Stomach (tissue), 4 donors: ENCODE measurements at regions not wholly inside any gene's neighbourhood (a gene's known extent, or its start where the extent isn't known, plus 50 kb on each side); places are given as distances from the start of the nearest gene placed in this dataset.

Experiments used
- POLR2AphosphoS5 ChIP-seq, 3 donors: sonication (generic); formaldehyde crosslinking; IDR thresholded peaks; one replicate each; pipeline ENCODE4 v1.6.1; 2016; ENCODE audit warnings: antibody characterized with exemption in 3 of 3
- TF ChIP-seq, protein P1 (sequence below), 7 experiments: fragments of 450-650 bp in 4 of 7; fragments of 200-600 bp in 3 of 7; sonication (generic) in 3 of 7; IDR thresholded peaks; one replicate each; pipeline ENCODE4 v1.5.1; 2016 to 2019; ENCODE audit warnings: antibody characterized with exemption in 7 of 7, control low read depth in 2 of 7, mild to moderate bottlenecking in 1 of 7

DNA sequence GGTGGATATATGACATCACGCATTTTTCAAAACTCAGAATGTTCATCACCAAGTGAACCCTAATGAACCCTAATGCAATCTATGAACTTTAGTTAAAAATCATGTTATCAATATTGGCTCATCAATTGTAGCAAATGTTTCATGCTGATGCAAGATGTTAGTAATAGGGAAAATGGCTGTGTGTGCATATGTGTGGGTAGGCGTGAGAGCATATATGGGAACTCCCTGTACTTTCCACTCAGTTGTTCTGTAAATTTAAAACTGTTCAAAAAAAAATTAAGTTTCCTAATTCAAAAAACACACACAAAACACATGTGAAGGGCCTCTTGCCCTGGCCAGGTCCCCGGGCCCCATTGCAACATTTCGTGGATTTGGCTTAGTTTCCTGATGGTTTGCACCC is 89.7 kb upstream of the PROK2 start:
- TF ChIP-seq, protein P1, sequence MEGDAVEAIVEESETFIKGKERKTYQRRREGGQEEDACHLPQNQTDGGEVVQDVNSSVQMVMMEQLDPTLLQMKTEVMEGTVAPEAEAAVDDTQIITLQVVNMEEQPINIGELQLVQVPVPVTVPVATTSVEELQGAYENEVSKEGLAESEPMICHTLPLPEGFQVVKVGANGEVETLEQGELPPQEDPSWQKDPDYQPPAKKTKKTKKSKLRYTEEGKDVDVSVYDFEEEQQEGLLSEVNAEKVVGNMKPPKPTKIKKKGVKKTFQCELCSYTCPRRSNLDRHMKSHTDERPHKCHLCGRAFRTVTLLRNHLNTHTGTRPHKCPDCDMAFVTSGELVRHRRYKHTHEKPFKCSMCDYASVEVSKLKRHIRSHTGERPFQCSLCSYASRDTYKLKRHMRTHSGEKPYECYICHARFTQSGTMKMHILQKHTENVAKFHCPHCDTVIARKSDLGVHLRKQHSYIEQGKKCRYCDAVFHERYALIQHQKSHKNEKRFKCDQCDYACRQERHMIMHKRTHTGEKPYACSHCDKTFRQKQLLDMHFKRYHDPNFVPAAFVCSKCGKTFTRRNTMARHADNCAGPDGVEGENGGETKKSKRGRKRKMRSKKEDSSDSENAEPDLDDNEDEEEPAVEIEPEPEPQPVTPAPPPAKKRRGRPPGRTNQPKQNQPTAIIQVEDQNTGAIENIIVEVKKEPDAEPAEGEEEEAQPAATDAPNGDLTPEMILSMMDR (IDR thresholded peaks at IDR 0.05) = no peak
- no peak for TF ChIP-seq POLR2AphosphoS5 (IDR thresholded peaks at IDR 0.05)
